A673 (cell line): ENCODE measurements at regions not wholly inside any gene's neighbourhood (a gene's known extent, or its start where the extent isn't known, plus 50 kb on each side); places are given as distances from the start of the nearest gene placed in this dataset.

Experiments used
- EZH2 ChIP-seq: fragments of 200-600 bp; sonication (generic); IDR thresholded peaks from 2 replicates; pipeline ENCODE4 v1.6.1; 2017; ENCODE audit warnings: borderline replicate concordance, low read depth, mild to moderate bottlenecking, mixed read lengths, antibody characterized with exemption, low read length; ENCODE audit not compliant: poor library complexity, severe bottlenecking
- TF ChIP-seq, protein P1 (sequence below): fragments of 300-800, 200-600 bp; sonication (generic); conservative IDR thresholded peaks from 2 replicates; pipeline ENCODE4 v1.5.1; 2017; ENCODE audit warnings: low read depth, mild to moderate bottlenecking, antibody characterized with exemption, low read length, moderate library complexity, mixed read lengths

DNA sequence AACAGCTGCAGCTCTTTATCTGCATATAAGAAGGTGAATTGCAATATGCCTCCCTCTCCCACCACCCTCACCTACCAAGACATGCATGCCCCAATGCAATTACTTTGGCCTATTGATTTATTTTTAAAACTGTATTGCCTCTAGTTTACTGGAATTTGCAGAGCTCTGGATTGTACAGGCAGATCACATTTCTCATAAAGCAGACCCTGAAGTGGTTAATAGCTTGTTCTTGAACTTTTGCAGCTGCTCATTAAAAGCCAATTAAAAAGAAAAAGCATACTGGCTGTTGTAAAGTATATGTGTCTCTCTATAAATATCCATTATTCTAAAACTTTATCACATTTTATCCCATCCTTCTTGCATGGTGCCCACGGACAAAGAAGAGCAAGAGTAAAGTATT lies 221.5 kb upstream of the TOPAZ1 start:
- TF ChIP-seq EZH2: no peak
- TF ChIP-seq, protein P1, sequence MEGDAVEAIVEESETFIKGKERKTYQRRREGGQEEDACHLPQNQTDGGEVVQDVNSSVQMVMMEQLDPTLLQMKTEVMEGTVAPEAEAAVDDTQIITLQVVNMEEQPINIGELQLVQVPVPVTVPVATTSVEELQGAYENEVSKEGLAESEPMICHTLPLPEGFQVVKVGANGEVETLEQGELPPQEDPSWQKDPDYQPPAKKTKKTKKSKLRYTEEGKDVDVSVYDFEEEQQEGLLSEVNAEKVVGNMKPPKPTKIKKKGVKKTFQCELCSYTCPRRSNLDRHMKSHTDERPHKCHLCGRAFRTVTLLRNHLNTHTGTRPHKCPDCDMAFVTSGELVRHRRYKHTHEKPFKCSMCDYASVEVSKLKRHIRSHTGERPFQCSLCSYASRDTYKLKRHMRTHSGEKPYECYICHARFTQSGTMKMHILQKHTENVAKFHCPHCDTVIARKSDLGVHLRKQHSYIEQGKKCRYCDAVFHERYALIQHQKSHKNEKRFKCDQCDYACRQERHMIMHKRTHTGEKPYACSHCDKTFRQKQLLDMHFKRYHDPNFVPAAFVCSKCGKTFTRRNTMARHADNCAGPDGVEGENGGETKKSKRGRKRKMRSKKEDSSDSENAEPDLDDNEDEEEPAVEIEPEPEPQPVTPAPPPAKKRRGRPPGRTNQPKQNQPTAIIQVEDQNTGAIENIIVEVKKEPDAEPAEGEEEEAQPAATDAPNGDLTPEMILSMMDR: no peak
